ENCODE measurements at regions not wholly inside any gene's neighbourhood (a gene's known extent, or its start where the extent isn't known, plus 50 kb on each side); places are given as distances from the start of the nearest gene placed in this dataset.

GRCh38 chr1:34296059-34296458, 119.4 kb downstream of the C1orf94 start:
- ATAC-seq (no peak), DNase-seq (no peak)
- TF ChIP-seq CTCF (IDR thresholded peaks at IDR 0.05), result no peak
- intact Hi-C loops (cut with DNase I), result no loop called here
- Histone ChIP-seq H3K36me3 (no peaks in the 10 kb centered on the region), H3K9me3 (no peaks in the 10 kb centered on the region), H3K4me3 (no peak overlapping the region), H3K27ac (no peak overlapping the region), H3K27me3 (ENCODE audit: low read depth) (no peaks in the 10 kb centered on the region), H3K4me1 (no peaks in the 10 kb centered on the region)

- no peak for DNase-seq
- Histone ChIP-seq H3K9me3 (peaks cover 15% of the 10 kb centered on the region), H3K4me1 (no peaks in the 10 kb centered on the region), H3K4me3 (no peak overlapping the region), H3K27ac (no peak overlapping the region), H3K36me3 (no peaks in the 10 kb centered on the region), H3K27me3 (ENCODE audit: low read depth) (no peaks in the 10 kb centered on the region)
- intact Hi-C loops (cut with DNase I), result no loop called here
- ATAC-seq, result no peak
- no peak for TF ChIP-seq CTCF (IDR thresholded peaks at IDR 0.05)
Observed at GRCh38 chr1:34302798-34303197, 126.1 kb downstream of the C1orf94 start.

GRCh38 chr1:34303218-34303617, 126.5 kb downstream of the C1orf94 start:
- intact Hi-C loops (cut with DNase I), result no loop called here
- ATAC-seq (no peak), DNase-seq (no peak)
- Histone ChIP-seq H3K4me1 (no peaks in the 10 kb centered on the region), H3K27me3 (ENCODE audit: low read depth) (no peaks in the 10 kb centered on the region), H3K4me3 (no peak overlapping the region), H3K36me3 (no peaks in the 10 kb centered on the region), H3K27ac (no peak overlapping the region), H3K9me3 (peaks cover 15% of the 10 kb centered on the region)
- no peak for TF ChIP-seq CTCF (IDR thresholded peaks at IDR 0.05)

GRCh38 chr1:34306568-34306967, 129.9 kb downstream of the C1orf94 start:
- no peak for TF ChIP-seq CTCF (IDR thresholded peaks at IDR 0.05)
- no peak overlapping the region for H3K27ac ChIP-seq
- H3K4me1 ChIP-seq, result no peaks in the 10 kb centered on the region
- H3K36me3 ChIP-seq, result no peaks in the 10 kb centered on the region
- intact Hi-C loops (cut with DNase I), result no loop called here
- H3K9me3 ChIP-seq, result peaks cover 15% of the 10 kb centered on the region
- ATAC-seq (peak in 1 of 2 donors; percentile 37), DNase-seq (no peak)
- no peak overlapping the region for H3K4me3 ChIP-seq
- no peaks in the 10 kb centered on the region for H3K27me3 ChIP-seq (ENCODE audit: low read depth)

GRCh38 chr1:34312359-34312758, 135.7 kb downstream of the C1orf94 start:
- Histone ChIP-seq H3K4me1 (no peaks in the 10 kb centered on the region), H3K27me3 (ENCODE audit: low read depth) (no peaks in the 10 kb centered on the region), H3K27ac (no peak overlapping the region), H3K9me3 (peaks cover 15% of the 10 kb centered on the region), H3K36me3 (no peaks in the 10 kb centered on the region), H3K4me3 (no peak overlapping the region)
- intact Hi-C loops (cut with DNase I), result no loop called here
- DNase-seq (no peak), ATAC-seq (no peak)
- TF ChIP-seq CTCF (IDR thresholded peaks at IDR 0.05), result no peak

GRCh38 chr1:34315974-34316373, 139.3 kb downstream of the C1orf94 start:
- H3K27ac ChIP-seq, result no peak overlapping the region

More at GRCh38 chr1:34315974-34316373, 139.3 kb downstream of the C1orf94 start:
- no peaks in the 10 kb centered on the region for H3K27me3 ChIP-seq (ENCODE audit: low read depth)
- DNase-seq, result no peak
- no peaks in the 10 kb centered on the region for H3K36me3 ChIP-seq
- peaks cover 10% of the 10 kb centered on the region for H3K4me1 ChIP-seq
- H3K4me3 ChIP-seq, result no peak overlapping the region
- H3K9me3 ChIP-seq, result peaks cover 15% of the 10 kb centered on the region
- ATAC-seq, result no peak
- intact Hi-C loops (cut with DNase I), result no loop called here
- no peak for TF ChIP-seq CTCF (IDR thresholded peaks at IDR 0.05)

Measured in lower lobe of right lung (tissue), 2 donors.